HFFc6 (cell line): ENCODE measurements at regions not wholly inside any gene's neighbourhood (a gene's known extent, or its start where the extent isn't known, plus 50 kb on each side); places are given as distances from the start of the nearest gene placed in this dataset.

Source experiments
- DNase-seq: peaks from one replicate; pipeline ENCODE4 v3.0.0-alpha.2; 2018
- H3K27ac Mint-ChIP-seq: 2 replicates; pipeline ENCODE4 v1.8.0; 2020; ENCODE audit warnings: mild to moderate bottlenecking, mixed read lengths
- H3K27me3 Mint-ChIP-seq: 2 replicates; pipeline ENCODE4 v1.8.0; 2021; ENCODE audit warnings: mild to moderate bottlenecking, moderate library complexity, mixed read lengths; ENCODE audit not compliant: insufficient read depth
- H3K36me3 Mint-ChIP-seq: 2 replicates; pipeline ENCODE4 v1.8.0; 2021; ENCODE audit warnings: low read depth, mixed read lengths
- H3K4me1 Mint-ChIP-seq: 2 replicates; pipeline ENCODE4 v1.8.0; 2020; ENCODE audit warnings: low read depth, mixed read lengths
- H3K4me3 Mint-ChIP-seq: 2 replicates; pipeline ENCODE4 v1.8.0; 2020; ENCODE audit warnings: mild to moderate bottlenecking, moderate library complexity, mixed read lengths
- H3K9me3 Mint-ChIP-seq: 2 replicates; pipeline ENCODE4 v1.8.0; 2020; ENCODE audit warnings: mild to moderate bottlenecking, mixed read lengths
- CTCF ChIP-seq: fragments of 200-600 bp; sonication (generic); IDR thresholded peaks from 2 replicates; pipeline ENCODE4 v1.5.0; 2021; ENCODE audit warnings: antibody characterized with exemption, mild to moderate bottlenecking

- Mint-ChIP-seq H3K4me1 (no peaks in the 10 kb centered on the region), H3K4me3 (no peak overlapping the region), H3K9me3 (no peaks in the 10 kb centered on the region), H3K36me3 (peaks cover 35% of the 10 kb centered on the region), H3K27me3 (no peaks in the 10 kb centered on the region; the same call in 1 of the 2 replicates), H3K27ac (no peak overlapping the region)
- no peak for TF ChIP-seq CTCF
- no peak for DNase-seq
Measured at GRCh38 chr19:27742041-27742440, 1470.9 kb downstream of the UQCRFS1 start.

GRCh38 chr19:27741236-27741635 lies 1471.7 kb downstream of the UQCRFS1 start:
- H3K4me3 Mint-ChIP-seq: no peak overlapping the region
- no peaks in the 10 kb centered on the region for H3K4me1 Mint-ChIP-seq
- no peak for DNase-seq
- H3K36me3 Mint-ChIP-seq: peaks cover 37% of the 10 kb centered on the region
- no peaks in the 10 kb centered on the region; the same call in 1 of the 2 replicates for H3K27me3 Mint-ChIP-seq
- H3K27ac Mint-ChIP-seq: no peak overlapping the region
- no peaks in the 10 kb centered on the region for H3K9me3 Mint-ChIP-seq
- TF ChIP-seq CTCF: no peak

- DNase-seq: peak; percentile 17
- Mint-ChIP-seq H3K27ac (no peak overlapping the region), H3K9me3 (no peaks in the 10 kb centered on the region; the same call in 1 of the 2 replicates), H3K4me3 (no peak overlapping the region), H3K36me3 (peaks cover 42% of the 10 kb centered on the region), H3K27me3 (no peaks in the 10 kb centered on the region; the same call in 1 of the 2 replicates), H3K4me1 (no peaks in the 10 kb centered on the region)
- TF ChIP-seq CTCF: no peak
Measured at GRCh38 chr19:27740396-27740795, 1472.6 kb downstream of the UQCRFS1 start.

GRCh38 chr19:27738569-27739193 lies 1474.3 kb downstream of the UQCRFS1 start:
- Mint-ChIP-seq H3K4me3 (no peak overlapping the region), H3K9me3 (no peaks in the 10 kb centered on the region; the same call in 1 of the 2 replicates), H3K27me3 (no peaks in the 10 kb centered on the region; the same call in 1 of the 2 replicates), H3K27ac (no peak overlapping the region), H3K4me1 (no peaks in the 10 kb centered on the region), H3K36me3 (peaks cover 46% of the 10 kb centered on the region)
- no peak for TF ChIP-seq CTCF
- no peak for DNase-seq

GRCh38 chr19:27736225-27736624 lies 1476.7 kb downstream of the UQCRFS1 start:
- no peaks in the 10 kb centered on the region for H3K27me3 Mint-ChIP-seq
- H3K36me3 Mint-ChIP-seq: peaks cover 38% of the 10 kb centered on the region
- H3K4me3 Mint-ChIP-seq: no peak overlapping the region
- no peaks in the 10 kb centered on the region; the same call in 1 of the 2 replicates for H3K9me3 Mint-ChIP-seq
- TF ChIP-seq CTCF: no peak
- no peak overlapping the region for H3K27ac Mint-ChIP-seq
- DNase-seq: no peak
- H3K4me1 Mint-ChIP-seq: no peaks in the 10 kb centered on the region
